ENCODE measurements at regions not wholly inside any gene's neighbourhood (a gene's known extent, or its start where the extent isn't known, plus 50 kb on each side); places are given as distances from the start of the nearest gene placed in this dataset.

DNA sequence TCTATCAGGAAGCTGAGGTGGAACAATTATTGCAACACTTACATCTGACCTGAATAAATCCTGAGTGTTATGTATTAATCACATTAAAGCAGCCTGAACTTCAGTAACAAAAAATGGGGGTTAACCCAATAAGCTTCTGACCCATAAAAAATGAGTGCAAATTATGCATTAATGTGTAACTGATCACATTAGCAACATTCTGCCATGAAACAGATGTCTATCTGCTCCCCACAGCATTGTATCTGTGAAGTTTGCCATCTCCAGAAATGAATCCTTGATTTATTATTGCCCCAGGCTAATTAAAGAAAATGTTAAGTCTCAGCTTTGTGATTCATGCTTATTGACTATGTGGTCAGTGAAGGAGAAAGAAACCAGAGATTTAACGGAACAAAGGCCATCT, 304.9 kb downstream of the PCDH20 start:
- TF ChIP-seq POLR2A (IDR thresholded peaks at IDR 0.05) (no peak), POLR2AphosphoS5 (IDR thresholded peaks at IDR 0.05) (no peak)
- TF ChIP-seq, protein P1, sequence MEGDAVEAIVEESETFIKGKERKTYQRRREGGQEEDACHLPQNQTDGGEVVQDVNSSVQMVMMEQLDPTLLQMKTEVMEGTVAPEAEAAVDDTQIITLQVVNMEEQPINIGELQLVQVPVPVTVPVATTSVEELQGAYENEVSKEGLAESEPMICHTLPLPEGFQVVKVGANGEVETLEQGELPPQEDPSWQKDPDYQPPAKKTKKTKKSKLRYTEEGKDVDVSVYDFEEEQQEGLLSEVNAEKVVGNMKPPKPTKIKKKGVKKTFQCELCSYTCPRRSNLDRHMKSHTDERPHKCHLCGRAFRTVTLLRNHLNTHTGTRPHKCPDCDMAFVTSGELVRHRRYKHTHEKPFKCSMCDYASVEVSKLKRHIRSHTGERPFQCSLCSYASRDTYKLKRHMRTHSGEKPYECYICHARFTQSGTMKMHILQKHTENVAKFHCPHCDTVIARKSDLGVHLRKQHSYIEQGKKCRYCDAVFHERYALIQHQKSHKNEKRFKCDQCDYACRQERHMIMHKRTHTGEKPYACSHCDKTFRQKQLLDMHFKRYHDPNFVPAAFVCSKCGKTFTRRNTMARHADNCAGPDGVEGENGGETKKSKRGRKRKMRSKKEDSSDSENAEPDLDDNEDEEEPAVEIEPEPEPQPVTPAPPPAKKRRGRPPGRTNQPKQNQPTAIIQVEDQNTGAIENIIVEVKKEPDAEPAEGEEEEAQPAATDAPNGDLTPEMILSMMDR (IDR thresholded peaks at IDR 0.05) = no peak

Data from breast epithelium (tissue), 3 donors.